ENCODE measurements at regions not wholly inside any gene's neighbourhood (a gene's known extent, or its start where the extent isn't known, plus 50 kb on each side); places are given as distances from the start of the nearest gene placed in this dataset.

DNA sequence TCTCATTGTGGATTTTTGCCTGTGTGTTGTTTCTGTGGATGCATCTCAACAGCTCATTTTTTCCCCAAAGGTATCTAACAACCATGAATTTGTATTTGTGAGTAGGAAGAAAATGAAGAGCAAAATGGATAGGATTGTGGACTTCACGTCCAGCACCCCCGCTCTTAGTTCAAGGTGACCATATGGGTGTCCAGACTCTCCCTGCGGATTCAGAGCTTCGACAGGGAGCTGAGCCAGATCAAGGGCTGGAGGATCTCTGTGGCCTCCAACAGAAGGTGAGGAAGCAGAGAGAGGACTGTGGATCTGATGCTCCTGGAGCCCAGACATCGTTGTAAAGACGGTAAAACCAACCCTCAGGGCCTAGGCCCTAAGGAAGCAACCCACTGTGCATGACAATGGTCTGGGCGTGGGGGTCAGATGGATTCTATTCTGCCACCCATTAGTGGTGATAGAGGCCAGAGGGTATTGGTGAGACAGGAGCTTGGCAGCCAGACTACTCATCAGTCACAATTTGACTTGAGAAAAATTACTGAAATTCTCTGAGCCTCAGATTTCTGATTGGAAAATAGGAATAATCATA lies 659.7 kb upstream of the TMEM132C start:
- TF ChIP-seq, protein P1, sequence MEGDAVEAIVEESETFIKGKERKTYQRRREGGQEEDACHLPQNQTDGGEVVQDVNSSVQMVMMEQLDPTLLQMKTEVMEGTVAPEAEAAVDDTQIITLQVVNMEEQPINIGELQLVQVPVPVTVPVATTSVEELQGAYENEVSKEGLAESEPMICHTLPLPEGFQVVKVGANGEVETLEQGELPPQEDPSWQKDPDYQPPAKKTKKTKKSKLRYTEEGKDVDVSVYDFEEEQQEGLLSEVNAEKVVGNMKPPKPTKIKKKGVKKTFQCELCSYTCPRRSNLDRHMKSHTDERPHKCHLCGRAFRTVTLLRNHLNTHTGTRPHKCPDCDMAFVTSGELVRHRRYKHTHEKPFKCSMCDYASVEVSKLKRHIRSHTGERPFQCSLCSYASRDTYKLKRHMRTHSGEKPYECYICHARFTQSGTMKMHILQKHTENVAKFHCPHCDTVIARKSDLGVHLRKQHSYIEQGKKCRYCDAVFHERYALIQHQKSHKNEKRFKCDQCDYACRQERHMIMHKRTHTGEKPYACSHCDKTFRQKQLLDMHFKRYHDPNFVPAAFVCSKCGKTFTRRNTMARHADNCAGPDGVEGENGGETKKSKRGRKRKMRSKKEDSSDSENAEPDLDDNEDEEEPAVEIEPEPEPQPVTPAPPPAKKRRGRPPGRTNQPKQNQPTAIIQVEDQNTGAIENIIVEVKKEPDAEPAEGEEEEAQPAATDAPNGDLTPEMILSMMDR (IDR thresholded peaks at IDR 0.05; ENCODE audit: insufficient read depth, low read length), result no peak
- no peak for TF ChIP-seq POLR2AphosphoS5 (IDR thresholded peaks at IDR 0.05; ENCODE audit: low read depth)

All from HL-60 (cell line).